Activated CD4-positive, CD25-positive, alpha-beta regulatory T cell treated with anti-CD3 and anti-CD28 coated beads, Interleukin-2, amount 50 U/mL, for 24 hours (primary cell): ENCODE measurements at regions not wholly inside any gene's neighbourhood (a gene's known extent, or its start where the extent isn't known, plus 50 kb on each side); places are given as distances from the start of the nearest gene placed in this dataset.
"Not testable (repeated sequence)": the region's sequence is repeated elsewhere in the genome, so short reads cannot be mapped to it uniquely, and the experiment has no call there.

Experiments used
- ATAC-seq, 2 donors: fragments of 150-1000 bp; cut with Tn5 transposase; one replicate each; pipeline ENCODE4 v1.10.0; 2021; ENCODE audit warnings: mild to moderate bottlenecking in 1 of 2, moderate library complexity in 1 of 2

GRCh38 chr4:66360395-66360794 lies 690.1 kb upstream of the EPHA5 start:
- not testable (repeated sequence) for ATAC-seq

GRCh38 chr4:66357316-66357715 lies 687.0 kb upstream of the EPHA5 start:
- no peak for ATAC-seq

GRCh38 chr4:66355328-66355727 lies 685.0 kb upstream of the EPHA5 start:
- no peak for ATAC-seq

GRCh38 chr4:66351761-66352160 lies 681.5 kb upstream of the EPHA5 start:
- ATAC-seq: no peak

- no peak for ATAC-seq
These were observed 670.1 kb upstream of the EPHA5 start for GRCh38 chr4:66340286-66340893.

GRCh38 chr4:66339007-66339406 lies 668.7 kb upstream of the EPHA5 start:
- ATAC-seq: no peak

GRCh38 chr4:66331761-66332160 lies 661.5 kb upstream of the EPHA5 start:
- no peak for ATAC-seq

GRCh38 chr4:66330125-66330524 lies 659.8 kb upstream of the EPHA5 start:
- ATAC-seq: no peak

GRCh38 chr4:66328803-66329574 lies 658.7 kb upstream of the EPHA5 start:
- no peak for ATAC-seq

GRCh38 chr4:66307641-66308438 lies 637.6 kb upstream of the EPHA5 start:
- ATAC-seq: no peak

GRCh38 chr4:66300336-66300934 lies 630.1 kb upstream of the EPHA5 start:
- no peak for ATAC-seq

GRCh38 chr4:66298569-66298968 lies 628.3 kb upstream of the EPHA5 start:
- ATAC-seq: no peak

- ATAC-seq: no peak
These were observed 627.4 kb upstream of the EPHA5 start for GRCh38 chr4:66297703-66298102.

- ATAC-seq: no peak
These were observed 624.3 kb upstream of the EPHA5 start for GRCh38 chr4:66294638-66295037.

GRCh38 chr4:66284991-66285451 lies 614.7 kb upstream of the EPHA5 start:
- no peak for ATAC-seq

- ATAC-seq: no peak
These were observed 608.8 kb upstream of the EPHA5 start for GRCh38 chr4:66279084-66279483.

- ATAC-seq: no peak
These were observed 605.2 kb upstream of the EPHA5 start for GRCh38 chr4:66275411-66276038.

- ATAC-seq: no peak
These were observed 602.8 kb upstream of the EPHA5 start for GRCh38 chr4:66273110-66273509.

GRCh38 chr4:66270356-66270755 lies 600.1 kb upstream of the EPHA5 start:
- not testable (repeated sequence) for ATAC-seq

- ATAC-seq: not testable (repeated sequence)
These were observed 596.3 kb upstream of the EPHA5 start for GRCh38 chr4:66266554-66266953.

GRCh38 chr4:66266035-66266434 lies 595.7 kb upstream of the EPHA5 start:
- no peak for ATAC-seq

- ATAC-seq: no peak
These were observed 582.0 kb upstream of the EPHA5 start for GRCh38 chr4:66252291-66252690.

- no peak for ATAC-seq
These were observed 576.4 kb upstream of the EPHA5 start for GRCh38 chr4:66246643-66247042.
